A673 (cell line): ENCODE measurements at regions not wholly inside any gene's neighbourhood (a gene's known extent, or its start where the extent isn't known, plus 50 kb on each side); places are given as distances from the start of the nearest gene placed in this dataset.

Source experiments
- EZH2 ChIP-seq: fragments of 200-600 bp; sonication (generic); IDR thresholded peaks from 2 replicates; pipeline ENCODE4 v1.6.1; 2017; ENCODE audit warnings: borderline replicate concordance, low read depth, mild to moderate bottlenecking, mixed read lengths, antibody characterized with exemption, low read length; ENCODE audit not compliant: poor library complexity, severe bottlenecking
- TF ChIP-seq, protein P1 (sequence below): fragments of 300-800, 200-600 bp; sonication (generic); conservative IDR thresholded peaks from 2 replicates; pipeline ENCODE4 v1.5.1; 2017; ENCODE audit warnings: low read depth, mild to moderate bottlenecking, antibody characterized with exemption, low read length, moderate library complexity, mixed read lengths

DNA sequence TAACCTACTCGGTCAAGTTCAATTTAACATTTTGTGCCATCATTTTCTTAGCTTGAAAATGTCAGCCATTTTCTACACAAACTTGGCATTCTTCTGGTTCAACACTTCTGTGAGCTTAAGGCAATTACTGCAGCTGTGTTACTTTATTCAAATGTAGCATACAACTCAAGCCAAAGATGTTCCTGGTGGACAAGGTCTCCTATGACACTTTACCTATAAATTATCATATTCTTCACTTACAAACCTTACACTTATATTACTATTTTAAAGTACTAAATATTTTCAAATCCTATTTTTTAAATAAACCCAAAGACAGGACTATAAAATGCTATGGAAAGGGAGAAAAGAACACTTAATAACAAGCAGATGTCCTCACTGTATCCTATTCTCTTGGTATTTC is 1045.3 kb downstream of the TSN start:
- TF ChIP-seq, protein P1, sequence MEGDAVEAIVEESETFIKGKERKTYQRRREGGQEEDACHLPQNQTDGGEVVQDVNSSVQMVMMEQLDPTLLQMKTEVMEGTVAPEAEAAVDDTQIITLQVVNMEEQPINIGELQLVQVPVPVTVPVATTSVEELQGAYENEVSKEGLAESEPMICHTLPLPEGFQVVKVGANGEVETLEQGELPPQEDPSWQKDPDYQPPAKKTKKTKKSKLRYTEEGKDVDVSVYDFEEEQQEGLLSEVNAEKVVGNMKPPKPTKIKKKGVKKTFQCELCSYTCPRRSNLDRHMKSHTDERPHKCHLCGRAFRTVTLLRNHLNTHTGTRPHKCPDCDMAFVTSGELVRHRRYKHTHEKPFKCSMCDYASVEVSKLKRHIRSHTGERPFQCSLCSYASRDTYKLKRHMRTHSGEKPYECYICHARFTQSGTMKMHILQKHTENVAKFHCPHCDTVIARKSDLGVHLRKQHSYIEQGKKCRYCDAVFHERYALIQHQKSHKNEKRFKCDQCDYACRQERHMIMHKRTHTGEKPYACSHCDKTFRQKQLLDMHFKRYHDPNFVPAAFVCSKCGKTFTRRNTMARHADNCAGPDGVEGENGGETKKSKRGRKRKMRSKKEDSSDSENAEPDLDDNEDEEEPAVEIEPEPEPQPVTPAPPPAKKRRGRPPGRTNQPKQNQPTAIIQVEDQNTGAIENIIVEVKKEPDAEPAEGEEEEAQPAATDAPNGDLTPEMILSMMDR, result no peak
- TF ChIP-seq EZH2, result no peak
